ENCODE measurements at regions not wholly inside any gene's neighbourhood (a gene's known extent, or its start where the extent isn't known, plus 50 kb on each side); places are given as distances from the start of the nearest gene placed in this dataset.

DNA sequence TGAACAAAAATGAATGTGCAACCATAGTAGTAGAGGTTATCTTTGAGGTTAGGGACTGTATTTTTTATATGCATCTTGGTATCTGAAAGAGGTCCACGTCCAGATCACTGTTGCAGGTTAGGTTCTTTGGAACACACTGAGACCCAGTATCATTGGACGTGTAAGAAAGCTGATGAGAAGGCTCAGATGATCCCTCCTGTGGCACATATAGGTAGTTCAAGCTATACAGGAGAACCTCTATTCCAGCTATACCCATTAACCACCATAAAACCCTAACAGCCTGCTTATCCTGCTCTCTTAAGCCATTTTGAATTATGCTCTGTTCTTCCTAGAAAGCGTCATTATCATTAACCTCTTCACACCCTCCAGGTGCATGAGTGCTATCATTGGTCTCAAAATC lies 930.7 kb upstream of the HS3ST1 start:
- TF ChIP-seq, protein P1, sequence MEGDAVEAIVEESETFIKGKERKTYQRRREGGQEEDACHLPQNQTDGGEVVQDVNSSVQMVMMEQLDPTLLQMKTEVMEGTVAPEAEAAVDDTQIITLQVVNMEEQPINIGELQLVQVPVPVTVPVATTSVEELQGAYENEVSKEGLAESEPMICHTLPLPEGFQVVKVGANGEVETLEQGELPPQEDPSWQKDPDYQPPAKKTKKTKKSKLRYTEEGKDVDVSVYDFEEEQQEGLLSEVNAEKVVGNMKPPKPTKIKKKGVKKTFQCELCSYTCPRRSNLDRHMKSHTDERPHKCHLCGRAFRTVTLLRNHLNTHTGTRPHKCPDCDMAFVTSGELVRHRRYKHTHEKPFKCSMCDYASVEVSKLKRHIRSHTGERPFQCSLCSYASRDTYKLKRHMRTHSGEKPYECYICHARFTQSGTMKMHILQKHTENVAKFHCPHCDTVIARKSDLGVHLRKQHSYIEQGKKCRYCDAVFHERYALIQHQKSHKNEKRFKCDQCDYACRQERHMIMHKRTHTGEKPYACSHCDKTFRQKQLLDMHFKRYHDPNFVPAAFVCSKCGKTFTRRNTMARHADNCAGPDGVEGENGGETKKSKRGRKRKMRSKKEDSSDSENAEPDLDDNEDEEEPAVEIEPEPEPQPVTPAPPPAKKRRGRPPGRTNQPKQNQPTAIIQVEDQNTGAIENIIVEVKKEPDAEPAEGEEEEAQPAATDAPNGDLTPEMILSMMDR (IDR thresholded peaks at IDR 0.05; ENCODE audit: low read depth, low read length): peak; percentile 26
- TF ChIP-seq EZH2phosphoT487 (IDR thresholded peaks at IDR 0.05; ENCODE audit: low read depth): no peak
